ENCODE measurements at regions not wholly inside any gene's neighbourhood (a gene's known extent, or its start where the extent isn't known, plus 50 kb on each side); places are given as distances from the start of the nearest gene placed in this dataset.
A peak's percentile ranks its signal among the peaks of the same experiment; 100 is the strongest.

DNA sequence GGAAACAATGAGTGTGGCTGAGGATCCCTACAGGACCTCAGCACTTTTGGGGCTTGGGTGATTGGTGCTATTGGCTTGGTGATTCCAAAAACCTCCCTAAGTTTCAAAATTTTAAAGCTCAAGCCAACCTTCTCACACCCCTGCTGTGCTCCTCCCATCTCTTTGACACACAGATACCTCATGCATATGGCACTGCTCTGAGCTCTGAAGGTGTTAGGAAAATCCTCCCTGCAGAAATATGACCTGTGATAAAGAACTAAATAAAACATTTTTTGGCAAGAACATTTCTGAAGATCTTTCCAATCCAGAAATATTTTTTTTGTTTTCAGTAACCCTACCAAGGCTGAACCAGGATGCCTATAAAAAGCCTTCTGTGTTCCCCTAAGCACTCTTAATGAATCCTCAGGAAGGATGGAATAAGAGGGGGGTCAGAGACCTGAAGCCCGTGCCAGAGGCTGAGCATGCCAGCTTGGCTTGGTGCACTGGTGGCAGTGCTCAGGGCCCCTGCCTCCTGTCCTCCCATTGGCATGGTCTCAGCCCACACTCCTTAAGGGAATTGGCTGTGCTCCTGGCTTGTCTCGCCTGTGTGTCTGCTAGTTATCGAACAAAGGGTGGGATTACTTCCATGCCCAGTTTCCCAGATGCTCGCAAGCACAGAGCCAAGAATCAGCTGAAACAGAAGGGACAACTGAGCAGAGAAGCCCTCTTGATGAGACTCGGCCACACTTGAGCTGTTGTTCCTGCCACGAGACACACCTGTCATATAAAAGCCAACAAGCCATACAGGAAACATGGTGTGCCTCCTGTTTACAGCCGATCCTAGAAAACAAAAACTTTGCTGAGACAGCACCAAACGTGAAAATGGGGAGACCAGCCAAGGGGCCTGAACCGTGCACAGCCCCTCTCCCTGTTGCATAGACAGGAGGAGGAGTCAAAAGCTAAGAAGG lies 132.7 kb upstream of the EEA1 start:
- ATAC-seq (ENCODE audit: insufficient number of reproducible peaks, low FRiP score, low read depth) (peak; percentile 41), DNase-seq (ENCODE audit: low spot score) (peak; percentile 6)
- H3K4me3 ChIP-seq, result no peak overlapping the region
- H3K27me3 ChIP-seq (replicated peaks; ENCODE audit: insufficient read depth), result no peaks in the 10 kb centered on the region
- H3K4me1 ChIP-seq (ENCODE audit: control insufficient read depth in 1 of 2, low read depth in 2 of 2), result peaks cover 6 to 39% of the 10 kb centered on the region in 2 donors
- no peaks in the 10 kb centered on the region for H3K9me3 ChIP-seq
- peak overlapping the region; percentile 20 to 46 for H3K27ac ChIP-seq
- TF ChIP-seq, protein P1, sequence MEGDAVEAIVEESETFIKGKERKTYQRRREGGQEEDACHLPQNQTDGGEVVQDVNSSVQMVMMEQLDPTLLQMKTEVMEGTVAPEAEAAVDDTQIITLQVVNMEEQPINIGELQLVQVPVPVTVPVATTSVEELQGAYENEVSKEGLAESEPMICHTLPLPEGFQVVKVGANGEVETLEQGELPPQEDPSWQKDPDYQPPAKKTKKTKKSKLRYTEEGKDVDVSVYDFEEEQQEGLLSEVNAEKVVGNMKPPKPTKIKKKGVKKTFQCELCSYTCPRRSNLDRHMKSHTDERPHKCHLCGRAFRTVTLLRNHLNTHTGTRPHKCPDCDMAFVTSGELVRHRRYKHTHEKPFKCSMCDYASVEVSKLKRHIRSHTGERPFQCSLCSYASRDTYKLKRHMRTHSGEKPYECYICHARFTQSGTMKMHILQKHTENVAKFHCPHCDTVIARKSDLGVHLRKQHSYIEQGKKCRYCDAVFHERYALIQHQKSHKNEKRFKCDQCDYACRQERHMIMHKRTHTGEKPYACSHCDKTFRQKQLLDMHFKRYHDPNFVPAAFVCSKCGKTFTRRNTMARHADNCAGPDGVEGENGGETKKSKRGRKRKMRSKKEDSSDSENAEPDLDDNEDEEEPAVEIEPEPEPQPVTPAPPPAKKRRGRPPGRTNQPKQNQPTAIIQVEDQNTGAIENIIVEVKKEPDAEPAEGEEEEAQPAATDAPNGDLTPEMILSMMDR (IDR thresholded peaks at IDR 0.05), result no peak
- no peaks in the 10 kb centered on the region for H3K36me3 ChIP-seq

DNA sequence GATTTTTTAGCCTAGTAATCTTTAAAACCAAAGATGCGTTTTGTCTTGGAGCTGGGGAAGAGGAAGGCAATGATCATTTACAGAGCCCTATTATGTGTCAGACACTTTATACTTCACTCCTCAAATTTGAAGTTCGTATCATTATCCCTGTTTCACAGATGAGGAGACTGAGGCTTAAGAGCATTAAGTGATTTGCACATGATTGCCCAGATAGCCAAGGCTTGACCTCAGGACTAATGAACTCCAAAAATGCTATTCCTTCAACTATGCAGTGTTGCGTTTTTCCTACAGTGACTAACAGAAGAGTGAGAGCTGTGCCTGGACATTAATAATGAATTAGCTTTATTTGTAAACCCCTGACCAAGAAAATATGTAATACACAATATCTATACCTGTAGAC lies 136.8 kb upstream of the EEA1 start:
- Histone ChIP-seq H3K27ac (no peak overlapping the region), H3K9me3 (no peaks in the 10 kb centered on the region), H3K4me1 (ENCODE audit: control insufficient read depth in 1 of 2, low read depth in 2 of 2) (peaks cover 2 to 25% of the 10 kb centered on the region in 2 donors), H3K36me3 (no peaks in the 10 kb centered on the region), H3K27me3 (replicated peaks; ENCODE audit: insufficient read depth) (no peaks in the 10 kb centered on the region), H3K4me3 (no peak overlapping the region)
- DNase-seq (ENCODE audit: low spot score) (no peak), ATAC-seq (ENCODE audit: insufficient number of reproducible peaks, low FRiP score, low read depth) (no peak)
- TF ChIP-seq, protein P1 (IDR thresholded peaks at IDR 0.05), result no peak

DNA sequence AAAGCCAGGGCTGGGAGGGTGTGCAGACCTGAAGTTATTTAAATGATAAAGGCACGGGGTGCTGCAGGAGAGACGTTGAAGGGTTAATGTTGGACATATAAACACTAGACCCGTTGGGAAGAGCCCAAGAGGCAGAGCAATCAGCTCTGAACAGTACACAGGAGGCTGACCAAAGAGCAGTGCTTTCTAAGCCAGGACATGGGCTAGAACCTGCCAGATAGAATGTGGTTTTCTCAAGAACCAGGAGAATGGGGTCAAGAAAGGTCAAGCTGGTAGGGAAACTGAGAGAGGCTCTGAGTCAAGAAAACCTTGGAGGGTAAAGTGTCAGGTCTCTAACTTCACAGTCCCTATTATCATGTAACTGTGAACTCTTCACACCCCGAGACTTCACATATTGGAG lies 143.2 kb upstream of the EEA1 start:
- TF ChIP-seq, protein P1 (IDR thresholded peaks at IDR 0.05), result no peak
- ATAC-seq (ENCODE audit: insufficient number of reproducible peaks, low FRiP score, low read depth) (no peak), DNase-seq (ENCODE audit: low spot score) (no peak)
- Histone ChIP-seq H3K27ac (no peak overlapping the region), H3K36me3 (no peaks in the 10 kb centered on the region), H3K27me3 (replicated peaks; ENCODE audit: insufficient read depth) (no peaks in the 10 kb centered on the region), H3K4me3 (no peak overlapping the region), H3K4me1 (ENCODE audit: control insufficient read depth in 1 of 2, low read depth in 2 of 2) (no peaks in the 10 kb centered on the region), H3K9me3 (no peaks in the 10 kb centered on the region)

DNA sequence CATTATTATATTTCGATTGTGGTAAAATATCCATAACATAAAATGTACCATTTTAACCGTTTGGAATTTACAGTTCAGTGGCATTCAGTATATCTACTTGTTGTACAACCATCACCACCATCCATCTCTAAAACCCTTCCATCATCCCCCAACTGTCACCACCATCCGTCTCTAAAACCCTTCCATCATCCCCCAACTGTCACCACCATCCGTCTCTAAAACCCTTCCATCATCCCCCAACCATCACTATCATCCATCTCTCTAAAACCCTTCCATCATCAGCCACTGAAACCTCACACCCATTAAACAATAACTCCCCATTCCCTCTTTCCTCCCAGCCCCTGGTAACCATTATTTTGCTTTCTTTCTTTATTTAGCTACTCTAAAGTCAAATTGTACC lies 144.2 kb upstream of the EEA1 start:
- H3K27me3 ChIP-seq (replicated peaks; ENCODE audit: insufficient read depth), result no peaks in the 10 kb centered on the region
- no peak overlapping the region for H3K4me3 ChIP-seq
- no peak overlapping the region for H3K27ac ChIP-seq
- ATAC-seq (ENCODE audit: insufficient number of reproducible peaks, low FRiP score, low read depth) (no peak), DNase-seq (ENCODE audit: low spot score) (no peak)
- H3K9me3 ChIP-seq, result no peaks in the 10 kb centered on the region
- peaks cover 0 to 7% of the 10 kb centered on the region in 2 donors for H3K4me1 ChIP-seq (ENCODE audit: control insufficient read depth in 1 of 2, low read depth in 2 of 2)
- TF ChIP-seq, protein P1 (IDR thresholded peaks at IDR 0.05), result no peak
- H3K36me3 ChIP-seq, result no peaks in the 10 kb centered on the region

DNA sequence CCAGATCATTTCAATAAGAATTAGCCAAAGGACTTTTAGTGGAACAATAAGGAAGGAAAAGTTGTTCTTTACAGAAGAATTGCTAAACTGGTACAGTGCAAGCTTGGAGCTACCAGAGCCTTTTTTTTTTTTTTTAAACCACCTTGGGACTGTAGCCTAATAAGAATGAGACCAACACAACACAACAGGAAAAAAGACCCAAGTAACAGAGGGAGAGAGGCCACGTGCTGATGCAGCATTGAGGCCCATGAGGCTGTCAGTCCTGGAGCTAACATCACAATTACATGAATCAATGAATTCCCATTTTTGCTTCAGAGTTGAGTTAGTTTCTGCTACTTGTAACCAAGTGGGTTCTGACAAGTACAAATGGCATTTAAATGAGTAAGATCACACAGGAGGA lies 149.0 kb upstream of the EEA1 start:
- Histone ChIP-seq H3K9me3 (no peaks in the 10 kb centered on the region), H3K27me3 (replicated peaks; ENCODE audit: insufficient read depth) (no peaks in the 10 kb centered on the region), H3K27ac (no peak overlapping the region), H3K4me3 (no peak overlapping the region), H3K4me1 (ENCODE audit: control insufficient read depth in 1 of 2, low read depth in 2 of 2) (peaks cover 0 to 33% of the 10 kb centered on the region in 2 donors), H3K36me3 (no peaks in the 10 kb centered on the region)
- no peak for ATAC-seq (ENCODE audit: insufficient number of reproducible peaks, low FRiP score, low read depth)
- DNase-seq (ENCODE audit: low spot score), result no peak
- TF ChIP-seq, protein P1 (IDR thresholded peaks at IDR 0.05), result no peak
